Nephron (organoid): ENCODE measurements at regions not wholly inside any gene's neighbourhood (a gene's known extent, or its start where the extent isn't known, plus 50 kb on each side); places are given as distances from the start of the nearest gene placed in this dataset.

ENCODE experiments used
- H3K27ac Mint-ChIP-seq, 3 experiments: 2 replicates each; pipeline ENCODE4 v1.8.0; 2020; ENCODE audit warnings: mixed read lengths in 3 of 3, mild to moderate bottlenecking in 2 of 3, moderate library complexity in 1 of 3
- H3K27me3 Mint-ChIP-seq: 2 replicates; pipeline ENCODE4 v1.8.0; 2021; ENCODE audit warnings: low read depth, mild to moderate bottlenecking, moderate library complexity, mixed read lengths
- H3K36me3 Mint-ChIP-seq: 2 replicates; pipeline ENCODE4 v1.8.0; 2020; ENCODE audit warnings: low read depth, mixed read lengths
- H3K4me1 Mint-ChIP-seq: 2 replicates; pipeline ENCODE4 v1.8.0; 2020; ENCODE audit warnings: mixed read lengths
- H3K4me3 Mint-ChIP-seq, 3 experiments: 2 replicates each; pipeline ENCODE4 v1.8.0; 2020; ENCODE audit warnings: mild to moderate bottlenecking in 3 of 3, mixed read lengths in 3 of 3, moderate library complexity in 2 of 3
- H3K9me3 Mint-ChIP-seq: 2 replicates; pipeline ENCODE4 v1.8.0; 2020; ENCODE audit warnings: mixed read lengths
- TF ChIP-seq, protein P1 (sequence below), 3 experiments: fragments of 200-600 bp; sonication (generic); IDR thresholded peaks; one replicate each; pipeline ENCODE4 v1.5.0; 2021; ENCODE audit warnings: antibody characterized with exemption in 3 of 3; ENCODE audit not compliant: unreplicated experiment in 3 of 3

DNA sequence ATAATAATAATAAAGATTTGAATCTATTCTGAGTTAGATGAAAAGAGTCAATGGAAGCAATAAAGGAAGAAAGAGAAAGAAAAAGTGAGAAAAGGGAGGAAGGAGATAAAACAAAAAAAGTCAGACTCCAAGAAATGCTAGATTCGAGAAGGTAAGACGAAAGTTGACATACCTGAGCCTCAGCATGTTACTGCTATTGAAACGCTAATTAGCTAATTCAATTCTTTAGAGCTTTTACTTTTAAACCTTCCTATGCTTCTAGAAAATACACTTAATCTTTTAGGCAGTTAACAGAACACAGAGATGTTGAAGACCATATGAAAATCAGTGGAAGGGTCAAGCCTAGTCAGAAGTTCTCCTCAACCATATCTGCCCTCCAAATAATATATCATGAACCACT is 337.2 kb upstream of the ROBO2 start:
- no peaks in the 10 kb centered on the region for H3K27me3 Mint-ChIP-seq
- H3K36me3 Mint-ChIP-seq: no peaks in the 10 kb centered on the region
- no peak overlapping the region for H3K4me3 Mint-ChIP-seq
- H3K4me1 Mint-ChIP-seq: peaks cover 22% of the 10 kb centered on the region
- TF ChIP-seq, protein P1, sequence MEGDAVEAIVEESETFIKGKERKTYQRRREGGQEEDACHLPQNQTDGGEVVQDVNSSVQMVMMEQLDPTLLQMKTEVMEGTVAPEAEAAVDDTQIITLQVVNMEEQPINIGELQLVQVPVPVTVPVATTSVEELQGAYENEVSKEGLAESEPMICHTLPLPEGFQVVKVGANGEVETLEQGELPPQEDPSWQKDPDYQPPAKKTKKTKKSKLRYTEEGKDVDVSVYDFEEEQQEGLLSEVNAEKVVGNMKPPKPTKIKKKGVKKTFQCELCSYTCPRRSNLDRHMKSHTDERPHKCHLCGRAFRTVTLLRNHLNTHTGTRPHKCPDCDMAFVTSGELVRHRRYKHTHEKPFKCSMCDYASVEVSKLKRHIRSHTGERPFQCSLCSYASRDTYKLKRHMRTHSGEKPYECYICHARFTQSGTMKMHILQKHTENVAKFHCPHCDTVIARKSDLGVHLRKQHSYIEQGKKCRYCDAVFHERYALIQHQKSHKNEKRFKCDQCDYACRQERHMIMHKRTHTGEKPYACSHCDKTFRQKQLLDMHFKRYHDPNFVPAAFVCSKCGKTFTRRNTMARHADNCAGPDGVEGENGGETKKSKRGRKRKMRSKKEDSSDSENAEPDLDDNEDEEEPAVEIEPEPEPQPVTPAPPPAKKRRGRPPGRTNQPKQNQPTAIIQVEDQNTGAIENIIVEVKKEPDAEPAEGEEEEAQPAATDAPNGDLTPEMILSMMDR (IDR thresholded peaks at IDR 0.05; ENCODE audit: unreplicated experiment in 3 of 3): no peak
- no peak overlapping the region for H3K27ac Mint-ChIP-seq
- no peaks in the 10 kb centered on the region for H3K9me3 Mint-ChIP-seq

DNA sequence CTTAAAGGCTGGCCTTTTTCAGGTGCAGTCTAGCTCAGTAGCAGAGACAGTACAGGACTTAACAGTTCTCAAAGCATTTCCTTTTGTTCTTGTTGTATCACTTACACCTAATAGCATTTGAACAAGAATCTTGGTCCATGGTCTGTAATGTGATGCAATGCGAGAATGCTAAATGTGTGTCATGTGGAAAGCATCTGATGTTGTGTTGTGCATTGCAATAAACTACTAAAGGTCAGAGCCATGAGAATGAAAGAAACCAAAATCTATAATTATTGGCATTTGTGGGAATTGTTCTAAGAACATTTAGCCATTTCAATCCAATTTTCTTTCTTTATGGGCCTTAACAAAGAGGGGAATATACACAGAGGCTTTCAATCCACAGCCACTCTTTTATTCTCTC is 324.5 kb upstream of the ROBO2 start:
- no peak overlapping the region for H3K4me3 Mint-ChIP-seq

DNA sequence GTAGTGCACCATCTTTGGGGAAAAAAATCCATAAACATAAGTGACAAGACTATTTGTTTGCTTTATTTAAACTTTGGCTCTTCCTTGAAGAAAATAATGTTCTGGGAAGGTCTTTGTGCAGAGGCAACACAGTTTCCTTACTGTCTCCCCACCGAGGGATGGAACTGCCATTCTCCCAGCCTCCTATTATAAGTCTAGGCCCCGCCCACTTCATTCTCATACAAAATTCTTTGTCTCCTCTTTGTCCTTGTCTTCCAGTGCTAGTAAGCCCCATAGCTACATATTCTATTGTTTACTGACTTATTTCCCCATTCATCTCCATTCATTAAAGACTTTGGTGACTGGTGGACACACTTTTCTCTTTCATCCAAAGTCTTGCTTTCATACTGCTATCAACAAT is 316.5 kb upstream of the ROBO2 start:
- TF ChIP-seq, protein P1 (IDR thresholded peaks at IDR 0.05; ENCODE audit: unreplicated experiment in 3 of 3): no peak
- H3K36me3 Mint-ChIP-seq: no peaks in the 10 kb centered on the region
- H3K27ac Mint-ChIP-seq: no peak overlapping the region
- H3K27me3 Mint-ChIP-seq: no peaks in the 10 kb centered on the region
- H3K9me3 Mint-ChIP-seq: no peaks in the 10 kb centered on the region
- H3K4me1 Mint-ChIP-seq: no peaks in the 10 kb centered on the region
- H3K4me3 Mint-ChIP-seq: no peak overlapping the region

More for the DNA sequence above, 324.5 kb upstream of the ROBO2 start:
- H3K27me3 Mint-ChIP-seq: no peaks in the 10 kb centered on the region
- H3K9me3 Mint-ChIP-seq: no peaks in the 10 kb centered on the region
- no peaks in the 10 kb centered on the region for H3K36me3 Mint-ChIP-seq
- TF ChIP-seq, protein P1 (IDR thresholded peaks at IDR 0.05; ENCODE audit: unreplicated experiment in 3 of 3): no peak
- no peak overlapping the region for H3K27ac Mint-ChIP-seq
- no peaks in the 10 kb centered on the region for H3K4me1 Mint-ChIP-seq

GRCh38 chr3:76724075-76724474 is 315.8 kb upstream of the ROBO2 start:
- TF ChIP-seq, protein P1 (IDR thresholded peaks at IDR 0.05; ENCODE audit: unreplicated experiment in 3 of 3): no peak
- no peaks in the 10 kb centered on the region for H3K36me3 Mint-ChIP-seq
- H3K27me3 Mint-ChIP-seq: no peaks in the 10 kb centered on the region
- no peak overlapping the region for H3K27ac Mint-ChIP-seq
- H3K4me3 Mint-ChIP-seq: no peak overlapping the region
- no peaks in the 10 kb centered on the region for H3K4me1 Mint-ChIP-seq
- no peaks in the 10 kb centered on the region for H3K9me3 Mint-ChIP-seq

- Mint-ChIP-seq H3K27ac (no peak overlapping the region), H3K36me3 (no peaks in the 10 kb centered on the region), H3K9me3 (no peaks in the 10 kb centered on the region), H3K27me3 (no peaks in the 10 kb centered on the region), H3K4me1 (no peaks in the 10 kb centered on the region), H3K4me3 (no peak overlapping the region)
- TF ChIP-seq, protein P1 (IDR thresholded peaks at IDR 0.05; ENCODE audit: unreplicated experiment in 3 of 3): no peak
These were observed 315.2 kb upstream of the ROBO2 start for GRCh38 chr3:76724706-76725105.

DNA sequence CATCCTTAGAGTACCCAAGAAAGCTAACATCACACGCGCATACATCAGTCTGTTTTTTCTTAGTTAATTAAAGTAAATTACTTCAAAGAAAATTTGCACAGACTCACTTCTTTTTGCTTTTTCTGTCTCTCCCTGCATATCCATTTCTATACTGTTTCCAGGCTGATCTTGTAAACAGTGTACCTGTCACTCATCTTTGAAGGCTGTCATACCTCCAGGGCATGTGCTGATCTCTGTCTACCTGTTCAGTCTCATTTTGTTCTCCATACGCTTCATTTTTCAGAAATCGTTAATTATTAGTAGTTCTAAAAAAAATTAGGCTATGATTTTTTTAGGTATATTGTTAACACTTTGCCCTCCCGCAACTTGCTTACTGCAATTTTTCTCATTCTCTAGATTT is 313.9 kb upstream of the ROBO2 start:
- Mint-ChIP-seq H3K4me3 (no peak overlapping the region), H3K27ac (no peak overlapping the region), H3K4me1 (no peaks in the 10 kb centered on the region), H3K36me3 (no peaks in the 10 kb centered on the region), H3K9me3 (no peaks in the 10 kb centered on the region), H3K27me3 (no peaks in the 10 kb centered on the region)
- TF ChIP-seq, protein P1 (IDR thresholded peaks at IDR 0.05; ENCODE audit: unreplicated experiment in 3 of 3): no peak
